GM19043 (cell line): ENCODE measurements at regions not wholly inside any gene's neighbourhood (a gene's known extent, or its start where the extent isn't known, plus 50 kb on each side); places are given as distances from the start of the nearest gene placed in this dataset.

Source experiments
- ATAC-seq: cut with Tn5 transposase; IDR thresholded peaks from one replicate; pipeline ENCODE4 v1.9.1; 2021; ENCODE audit warnings: low read depth; ENCODE audit not compliant: unreplicated experiment

DNA sequence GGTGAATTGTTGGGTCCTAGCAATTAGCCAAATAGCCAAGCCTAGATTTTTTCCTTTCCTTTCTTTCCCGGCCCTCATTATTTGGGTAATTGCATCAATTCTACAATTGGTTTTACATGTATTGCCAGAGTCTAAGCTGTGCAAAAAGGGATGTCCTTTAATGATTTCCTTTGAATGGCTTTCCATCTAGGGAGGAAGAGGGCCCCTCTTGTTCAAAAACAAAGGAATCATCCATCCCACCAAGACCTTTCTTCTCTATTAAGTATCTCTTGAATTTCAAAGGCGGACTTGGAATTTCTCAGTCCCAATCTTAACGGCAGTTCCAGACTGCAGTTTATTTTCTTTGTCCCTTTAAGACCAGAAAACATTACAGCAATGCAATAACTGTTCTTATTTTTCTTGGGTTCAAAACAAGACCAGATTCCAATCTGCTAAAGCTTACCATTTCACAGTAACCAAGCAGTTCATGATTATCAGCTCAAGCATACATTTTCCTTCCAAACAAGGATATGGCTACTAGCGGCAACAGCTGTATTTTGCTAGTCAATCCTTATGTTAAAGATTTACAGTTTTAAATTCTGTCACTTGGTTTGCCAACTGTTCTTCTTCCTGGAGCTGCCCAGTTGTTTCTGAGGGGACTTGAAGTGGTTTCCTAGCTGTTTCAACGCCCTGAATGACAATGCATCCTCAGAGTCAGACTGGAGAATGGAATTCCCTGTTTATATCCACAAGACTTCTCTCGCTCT is 91.4 kb upstream of the LRIG1 start:
- ATAC-seq, result no peak

GRCh38 chr3:66592927-66593625 is 92.3 kb upstream of the LRIG1 start:
- ATAC-seq, result no peak

- ATAC-seq, result no peak
These were observed 93.2 kb upstream of the LRIG1 start for GRCh38 chr3:66593978-66594377.

- ATAC-seq, result no peak
These were observed 96.6 kb upstream of the LRIG1 start for GRCh38 chr3:66597308-66597863.

- ATAC-seq, result no peak
These were observed 97.3 kb upstream of the LRIG1 start for GRCh38 chr3:66598168-66598567.

DNA sequence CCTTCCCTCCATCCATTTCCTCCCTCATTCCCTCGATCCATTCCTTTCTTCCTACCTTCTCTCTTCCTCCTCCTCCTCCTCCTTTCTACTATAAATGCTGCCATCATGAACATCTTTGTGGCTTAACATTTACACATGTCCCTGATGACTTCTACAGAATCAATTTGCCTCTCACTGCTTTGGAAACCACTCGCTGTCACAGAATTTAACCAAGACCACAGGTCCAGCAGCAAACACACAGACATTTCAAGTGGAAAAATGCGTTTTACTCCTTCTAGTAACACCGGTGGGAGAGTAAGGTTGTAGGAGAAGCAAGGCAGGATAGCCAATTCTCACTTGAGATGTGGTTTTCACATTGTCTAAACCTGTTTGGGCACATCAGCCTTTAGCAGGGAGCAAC is 101.4 kb upstream of the LRIG1 start:
- ATAC-seq, result no peak

DNA sequence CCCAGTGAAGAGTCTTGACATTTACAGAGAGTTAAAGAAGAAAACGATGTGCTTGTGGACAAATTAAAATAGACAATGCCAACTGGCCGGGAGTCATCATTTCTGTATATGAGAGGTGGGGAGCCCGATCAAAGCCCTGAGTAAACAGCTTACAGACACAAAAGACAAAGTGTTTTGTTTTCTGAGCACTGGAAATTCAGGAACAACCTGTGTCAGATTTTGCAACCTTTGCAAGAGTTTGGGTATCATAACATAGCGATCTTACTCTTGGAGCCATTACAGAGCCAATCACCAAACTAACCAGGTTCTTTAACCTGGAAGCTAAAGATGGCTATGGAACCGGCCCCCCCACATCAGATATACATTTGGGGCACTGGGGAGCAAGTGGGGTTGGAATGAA is 101.9 kb upstream of the LRIG1 start:
- no peak for ATAC-seq

DNA sequence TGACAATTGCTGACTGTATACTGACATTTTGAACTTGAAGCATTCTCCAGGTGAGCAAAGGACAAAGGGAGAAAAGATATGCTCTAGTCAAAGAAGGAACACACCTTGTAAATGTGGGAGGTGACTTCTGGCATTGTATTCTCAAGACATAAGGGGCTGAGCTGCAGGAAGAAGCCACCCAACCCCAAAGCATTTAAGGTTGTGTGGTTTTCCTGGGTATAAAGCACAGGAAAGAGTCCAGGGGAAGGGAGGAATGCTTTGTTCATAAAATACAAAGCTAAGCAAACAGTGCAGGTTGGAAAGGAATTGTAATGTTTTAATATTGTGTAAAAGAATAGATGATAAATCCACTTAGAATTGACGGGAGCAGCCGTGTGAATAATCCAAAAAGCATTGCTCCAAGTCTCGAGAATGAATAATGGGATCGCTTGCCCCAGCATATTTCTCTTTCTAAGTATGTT is 102.4 kb upstream of the LRIG1 start:
- no peak for ATAC-seq

- no peak for ATAC-seq
These were observed 103.7 kb upstream of the LRIG1 start for GRCh38 chr3:66604481-66604880.

DNA sequence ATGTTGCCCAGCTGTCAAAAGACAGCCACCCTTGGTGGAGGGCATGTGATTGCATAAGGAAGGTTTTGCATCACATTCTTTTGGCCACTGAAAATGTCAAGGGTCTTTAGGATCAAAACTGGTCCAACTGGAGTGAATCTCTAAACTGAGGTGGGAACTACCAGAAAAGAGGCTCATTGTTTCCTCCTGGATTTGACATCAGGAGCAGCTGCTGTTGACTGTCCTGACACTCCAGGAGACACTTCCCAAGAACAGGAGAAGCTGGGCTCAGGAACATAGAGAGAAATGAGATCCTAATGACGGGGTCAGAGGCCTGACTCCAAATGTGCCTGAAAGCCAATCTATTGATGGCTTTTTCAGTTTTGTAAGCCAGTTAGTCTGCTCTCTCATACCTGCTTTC is 105.3 kb upstream of the LRIG1 start:
- ATAC-seq, result no peak

GRCh38 chr3:66606868-66607267 is 106.0 kb upstream of the LRIG1 start:
- no peak for ATAC-seq

DNA sequence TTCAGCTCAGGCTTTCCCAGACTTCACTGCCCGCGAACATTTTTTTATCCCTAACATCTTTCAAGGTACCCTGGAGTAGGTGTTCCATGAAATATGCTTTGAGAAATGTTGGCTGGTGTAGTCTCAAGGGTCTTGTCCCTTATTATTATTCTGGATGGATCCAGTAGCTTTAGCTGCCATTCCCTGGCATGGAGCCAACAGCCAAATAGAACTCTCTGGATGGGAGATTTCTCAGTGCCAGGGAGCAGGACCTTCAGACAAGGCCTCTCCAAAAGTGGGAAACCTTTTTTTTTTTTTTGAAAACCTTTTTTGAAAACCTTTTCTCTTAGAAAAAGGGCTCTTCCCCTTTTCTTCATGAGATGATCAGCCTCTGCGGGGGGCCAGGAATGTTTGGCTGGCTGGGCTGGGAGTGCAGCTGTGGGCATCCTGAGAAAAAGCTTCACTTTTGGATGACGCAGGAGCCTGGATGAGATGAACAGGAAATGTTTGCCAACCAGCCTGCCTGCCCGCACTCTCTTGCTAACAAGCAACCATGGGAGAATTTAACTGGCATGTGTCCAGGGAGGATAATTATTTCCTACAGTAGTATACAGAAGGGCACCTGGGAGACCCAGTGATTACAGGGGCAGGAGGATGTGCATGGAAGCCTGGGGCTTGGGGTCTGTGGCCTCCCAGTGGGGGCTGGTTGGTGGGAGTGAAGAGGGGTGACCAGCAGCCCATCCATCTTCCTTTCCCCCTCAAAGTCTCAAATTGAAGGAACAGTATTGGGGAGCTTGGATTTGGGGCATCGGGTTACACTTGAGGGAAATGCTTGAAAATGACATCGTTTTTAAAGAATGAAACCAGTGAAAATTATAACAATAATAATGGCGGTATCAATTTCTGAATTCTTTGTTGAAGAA is 109.1 kb upstream of the LRIG1 start:
- ATAC-seq, result no peak

- no peak for ATAC-seq
These were observed 109.7 kb upstream of the LRIG1 start for GRCh38 chr3:66610562-66610909.

DNA sequence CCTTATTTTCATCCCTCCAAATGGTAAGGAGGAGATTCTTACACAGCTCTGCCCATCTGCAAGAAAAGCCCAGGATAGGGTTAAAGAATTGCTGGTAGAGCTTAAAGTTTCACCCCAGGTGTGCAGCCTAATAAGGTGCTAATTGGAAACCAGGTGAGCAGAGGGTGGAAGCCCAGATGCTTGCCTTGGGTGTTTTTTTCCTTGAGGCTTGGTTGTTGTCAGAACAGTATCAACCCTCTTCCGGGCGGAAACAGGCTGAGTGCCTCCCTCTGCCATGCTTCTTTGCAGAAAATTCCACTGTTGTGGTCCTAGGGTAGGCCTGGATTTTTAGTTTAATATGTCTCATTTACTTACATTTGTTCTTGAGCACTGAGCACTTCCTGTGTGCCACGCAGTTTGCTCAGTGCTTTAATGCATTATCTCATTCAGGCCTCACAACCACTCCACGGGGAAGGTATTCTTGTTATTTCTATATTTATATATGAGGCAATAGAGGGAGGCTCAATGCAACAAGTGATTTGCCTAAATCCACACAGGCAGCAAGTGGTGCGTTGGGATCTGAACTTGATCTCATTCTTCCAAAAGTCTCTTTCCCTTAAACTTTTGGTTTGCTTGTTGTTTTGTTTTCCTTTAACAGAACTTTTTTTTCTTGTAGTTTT is 115.0 kb upstream of the LRIG1 start:
- ATAC-seq, result no peak

- ATAC-seq, result no peak
These were observed 116.5 kb upstream of the LRIG1 start for GRCh38 chr3:66617351-66617750.

DNA sequence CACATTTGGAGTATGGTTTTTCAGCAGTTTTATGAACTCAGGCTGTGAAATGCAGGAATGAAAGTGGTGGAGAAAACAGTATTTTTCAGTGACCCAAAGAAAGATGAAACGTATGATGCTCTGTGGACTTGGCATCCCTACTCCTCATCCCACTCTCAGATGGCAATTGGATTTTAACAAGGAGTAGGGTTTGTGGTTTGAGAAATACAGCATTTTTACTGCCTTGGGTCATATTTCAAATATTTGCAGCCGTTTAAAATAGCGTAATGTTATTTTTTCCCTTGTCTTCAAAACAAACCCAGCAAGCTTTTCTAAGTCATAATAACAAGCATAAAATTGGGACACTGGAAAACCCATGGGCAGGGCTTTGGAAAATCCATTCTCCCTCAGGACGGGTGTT is 117.2 kb upstream of the LRIG1 start:
- no peak for ATAC-seq

DNA sequence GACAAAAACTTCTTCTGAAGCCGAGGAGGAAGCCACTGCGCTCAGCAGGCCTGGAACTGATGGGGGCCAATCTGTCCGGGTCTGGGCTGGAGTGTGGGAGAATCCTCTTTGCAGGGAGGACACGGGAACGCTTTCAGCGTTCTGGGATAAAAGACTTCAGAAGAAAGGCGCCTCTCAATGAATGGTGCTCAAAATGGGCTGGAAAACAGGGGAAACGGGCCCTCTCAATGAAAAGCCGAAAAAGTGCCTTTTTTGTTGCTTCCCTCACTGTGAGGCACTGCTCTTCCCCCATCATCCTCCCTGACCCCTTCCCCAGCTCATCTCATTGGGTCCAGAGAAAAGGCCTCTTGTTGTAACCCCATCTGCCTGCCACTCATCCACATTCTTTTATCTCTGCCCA is 119.5 kb upstream of the LRIG1 start:
- ATAC-seq, result no peak

DNA sequence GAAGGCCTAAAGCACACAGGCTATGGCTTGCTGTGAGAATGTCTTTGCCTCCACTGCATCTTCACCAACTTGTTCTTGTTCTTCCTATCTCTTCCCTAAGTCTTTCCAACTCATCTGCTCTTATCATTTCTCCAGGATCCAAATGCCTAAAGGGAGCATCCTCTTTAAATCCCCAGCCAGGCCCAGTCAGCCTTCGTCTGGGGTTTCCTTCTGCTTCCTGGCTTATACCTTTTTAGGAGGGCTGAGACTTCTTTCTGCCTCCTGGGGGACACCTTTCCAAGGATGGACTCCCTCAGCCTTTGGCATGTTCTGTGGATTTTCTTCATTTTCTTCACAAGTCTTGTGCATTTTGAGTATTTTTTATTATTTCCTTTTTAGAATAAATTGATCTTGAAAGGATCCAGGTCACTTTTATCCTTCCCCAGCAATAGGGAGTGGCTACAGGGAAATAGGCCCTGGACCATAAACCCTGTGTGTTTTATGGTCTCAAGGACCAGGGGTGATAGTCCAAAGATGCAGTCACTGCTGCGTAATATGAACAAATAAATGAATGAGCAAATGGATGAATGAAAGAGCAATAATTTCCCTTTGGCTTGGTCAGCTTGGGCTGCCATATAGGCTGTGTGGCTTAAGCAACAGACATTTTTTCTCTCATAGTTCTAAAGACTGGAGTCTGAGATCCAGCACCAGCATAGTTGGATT is 122.1 kb upstream of the LRIG1 start:
- ATAC-seq, result no peak

- ATAC-seq, result no peak
These were observed 124.8 kb upstream of the LRIG1 start for GRCh38 chr3:66625505-66626216.
